Astrocyte of the cerebellum (primary cell): ENCODE measurements at regions not wholly inside any gene's neighbourhood (a gene's known extent, or its start where the extent isn't known, plus 50 kb on each side); places are given as distances from the start of the nearest gene placed in this dataset.

ENCODE experiments used
- DNase-seq: peaks from one replicate; pipeline ENCODE4 v3.0.0-alpha.2; 2011; ENCODE audit warnings: low read depth
- H3K4me3 ChIP-seq: 2 replicates; pipeline ENCODE4 v1.5.1; 2011; ENCODE audit warnings: mild to moderate bottlenecking, low read depth, low read length, moderate library complexity
- CTCF ChIP-seq: IDR thresholded peaks from 2 replicates; pipeline ENCODE4 v1.5.1; 2012; ENCODE audit warnings: low read length, low read depth, moderate library complexity, mild to moderate bottlenecking; ENCODE audit errors: missing control alignments
- in situ Hi-C: cut with HindIII; loops from 2 replicates; pipeline ENCODE4 v1.10.0; 2017; ENCODE audit warnings: low sequenced_read_pairs

- DNase-seq: no peak
- H3K4me3 ChIP-seq: no peak overlapping the region
- in situ Hi-C loops: no loop called here
- TF ChIP-seq CTCF: no peak
These were observed 62.9 kb downstream of the GLRX5 start for GRCh38 chr14:95597784-95598211.

- no peak overlapping the region for H3K4me3 ChIP-seq
- in situ Hi-C loops: no loop called here
- TF ChIP-seq CTCF: no peak
- no peak for DNase-seq
These were observed 66.8 kb downstream of the GLRX5 start for GRCh38 chr14:95601650-95602049.

GRCh38 chr14:95603415-95603814 is 68.6 kb downstream of the GLRX5 start:
- no peak overlapping the region for H3K4me3 ChIP-seq
- in situ Hi-C loops: no loop called here
- TF ChIP-seq CTCF: no peak
- no peak for DNase-seq

GRCh38 chr14:95606266-95606665 is 71.4 kb downstream of the GLRX5 start:
- TF ChIP-seq CTCF: no peak
- in situ Hi-C loops: no loop called here
- no peak for DNase-seq
- no peak overlapping the region for H3K4me3 ChIP-seq

- no peak overlapping the region for H3K4me3 ChIP-seq
- TF ChIP-seq CTCF: no peak
- no peak for DNase-seq
- in situ Hi-C loops: no loop called here
These were observed 73.9 kb downstream of the GLRX5 start for GRCh38 chr14:95608637-95609235.

GRCh38 chr14:95609398-95609990 is 74.6 kb downstream of the GLRX5 start:
- TF ChIP-seq CTCF: peak; percentile 53
- no peak overlapping the region for H3K4me3 ChIP-seq
- DNase-seq: no peak
- in situ Hi-C loops: no loop called here
